Activated T-helper 17 cell treated with anti-CD3 and anti-CD28 coated beads, Interleukin-2, amount 50 U/mL, for 72 hours (primary cell): ENCODE measurements at regions not wholly inside any gene's neighbourhood (a gene's known extent, or its start where the extent isn't known, plus 50 kb on each side); places are given as distances from the start of the nearest gene placed in this dataset.

Experiments used
- ATAC-seq: fragments of 150-1000 bp; cut with Tn5 transposase; replicated peaks from 2 replicates; pipeline ENCODE4 v1.10.0; 2021; ENCODE audit warnings: mild to moderate bottlenecking, moderate library complexity
- H3K27ac Mint-ChIP-seq: one replicate; pipeline ENCODE4 v1.8.0; 2022; ENCODE audit warnings: mixed read lengths
- H3K27me3 Mint-ChIP-seq: one replicate; pipeline ENCODE4 v1.8.0; 2022; ENCODE audit warnings: mixed read lengths
- H3K36me3 Mint-ChIP-seq: one replicate; pipeline ENCODE4 v1.8.0; 2022; ENCODE audit warnings: low read depth, mild to moderate bottlenecking, mixed read lengths
- H3K4me1 Mint-ChIP-seq: one replicate; pipeline ENCODE4 v1.8.0; 2022; ENCODE audit warnings: mixed read lengths
- H3K4me3 Mint-ChIP-seq: one replicate; pipeline ENCODE4 v1.8.0; 2022; ENCODE audit warnings: mild to moderate bottlenecking, mixed read lengths
- H3K9me3 Mint-ChIP-seq: one replicate; pipeline ENCODE4 v1.8.0; 2022; ENCODE audit warnings: mixed read lengths

GRCh38 chr6:95243053-95243452, 334.3 kb upstream of the MANEA start:
- Mint-ChIP-seq H3K4me1 (no peaks in the 10 kb centered on the region), H3K9me3 (no peaks in the 10 kb centered on the region), H3K27me3 (peaks cover 3% of the 10 kb centered on the region), H3K27ac (no peak overlapping the region), H3K4me3 (no peak overlapping the region), H3K36me3 (no peaks in the 10 kb centered on the region)
- ATAC-seq: no peak

GRCh38 chr6:95244751-95245150, 332.6 kb upstream of the MANEA start:
- H3K9me3 Mint-ChIP-seq: no peaks in the 10 kb centered on the region
- H3K36me3 Mint-ChIP-seq: no peaks in the 10 kb centered on the region
- H3K27me3 Mint-ChIP-seq: no peaks in the 10 kb centered on the region
- no peak overlapping the region for H3K27ac Mint-ChIP-seq
- ATAC-seq: no peak
- H3K4me1 Mint-ChIP-seq: no peaks in the 10 kb centered on the region
- no peak overlapping the region for H3K4me3 Mint-ChIP-seq

- ATAC-seq: no peak
- H3K36me3 Mint-ChIP-seq: no peaks in the 10 kb centered on the region
- no peak overlapping the region for H3K27ac Mint-ChIP-seq
- no peaks in the 10 kb centered on the region for H3K4me1 Mint-ChIP-seq
- no peak overlapping the region for H3K4me3 Mint-ChIP-seq
- no peaks in the 10 kb centered on the region for H3K9me3 Mint-ChIP-seq
- no peaks in the 10 kb centered on the region for H3K27me3 Mint-ChIP-seq
Measured at GRCh38 chr6:95248499-95248898, 328.8 kb upstream of the MANEA start.

GRCh38 chr6:95249175-95249574, 328.2 kb upstream of the MANEA start:
- no peak overlapping the region for H3K4me3 Mint-ChIP-seq
- no peak overlapping the region for H3K27ac Mint-ChIP-seq
- no peaks in the 10 kb centered on the region for H3K27me3 Mint-ChIP-seq
- no peaks in the 10 kb centered on the region for H3K4me1 Mint-ChIP-seq
- no peak for ATAC-seq
- no peaks in the 10 kb centered on the region for H3K36me3 Mint-ChIP-seq
- H3K9me3 Mint-ChIP-seq: no peaks in the 10 kb centered on the region

GRCh38 chr6:95249661-95250060, 327.7 kb upstream of the MANEA start:
- Mint-ChIP-seq H3K27ac (no peak overlapping the region), H3K4me1 (no peaks in the 10 kb centered on the region), H3K36me3 (no peaks in the 10 kb centered on the region), H3K9me3 (no peaks in the 10 kb centered on the region), H3K4me3 (no peak overlapping the region), H3K27me3 (no peaks in the 10 kb centered on the region)
- ATAC-seq: no peak

GRCh38 chr6:95263840-95264239, 313.5 kb upstream of the MANEA start:
- Mint-ChIP-seq H3K36me3 (no peaks in the 10 kb centered on the region), H3K4me1 (no peaks in the 10 kb centered on the region), H3K27ac (no peak overlapping the region), H3K9me3 (no peaks in the 10 kb centered on the region), H3K27me3 (no peaks in the 10 kb centered on the region), H3K4me3 (no peak overlapping the region)
- ATAC-seq: no peak

GRCh38 chr6:95266537-95267258, 310.6 kb upstream of the MANEA start:
- no peaks in the 10 kb centered on the region for H3K9me3 Mint-ChIP-seq
- no peak for ATAC-seq
- no peak overlapping the region for H3K27ac Mint-ChIP-seq
- H3K36me3 Mint-ChIP-seq: no peaks in the 10 kb centered on the region
- H3K4me3 Mint-ChIP-seq: no peak overlapping the region
- H3K27me3 Mint-ChIP-seq: no peaks in the 10 kb centered on the region
- no peaks in the 10 kb centered on the region for H3K4me1 Mint-ChIP-seq

- H3K9me3 Mint-ChIP-seq: no peaks in the 10 kb centered on the region
- ATAC-seq: no peak
- no peak overlapping the region for H3K27ac Mint-ChIP-seq
- no peaks in the 10 kb centered on the region for H3K36me3 Mint-ChIP-seq
- no peaks in the 10 kb centered on the region for H3K4me1 Mint-ChIP-seq
- H3K27me3 Mint-ChIP-seq: no peaks in the 10 kb centered on the region
- no peak overlapping the region for H3K4me3 Mint-ChIP-seq
Measured at GRCh38 chr6:95274686-95275235, 302.6 kb upstream of the MANEA start.

- Mint-ChIP-seq H3K4me1 (no peaks in the 10 kb centered on the region), H3K9me3 (no peaks in the 10 kb centered on the region), H3K36me3 (no peaks in the 10 kb centered on the region), H3K27me3 (peaks cover 7% of the 10 kb centered on the region), H3K27ac (no peak overlapping the region), H3K4me3 (no peak overlapping the region)
- no peak for ATAC-seq
Measured at GRCh38 chr6:95279616-95280015, 297.7 kb upstream of the MANEA start.

- Mint-ChIP-seq H3K4me3 (no peak overlapping the region), H3K27me3 (peaks cover 9% of the 10 kb centered on the region), H3K27ac (no peak overlapping the region), H3K36me3 (no peaks in the 10 kb centered on the region), H3K9me3 (no peaks in the 10 kb centered on the region), H3K4me1 (no peaks in the 10 kb centered on the region)
- ATAC-seq: no peak
Measured at GRCh38 chr6:95280686-95281273, 296.6 kb upstream of the MANEA start.

- H3K36me3 Mint-ChIP-seq: no peaks in the 10 kb centered on the region
- H3K4me1 Mint-ChIP-seq: no peaks in the 10 kb centered on the region
- ATAC-seq: no peak
- H3K27ac Mint-ChIP-seq: no peak overlapping the region
- no peak overlapping the region for H3K4me3 Mint-ChIP-seq
- no peaks in the 10 kb centered on the region for H3K9me3 Mint-ChIP-seq
- peaks cover 11% of the 10 kb centered on the region for H3K27me3 Mint-ChIP-seq
Measured at GRCh38 chr6:95285881-95286280, 291.5 kb upstream of the MANEA start.

GRCh38 chr6:95286874-95287273, 290.5 kb upstream of the MANEA start:
- no peak overlapping the region for H3K27ac Mint-ChIP-seq
- ATAC-seq: no peak
- H3K36me3 Mint-ChIP-seq: no peaks in the 10 kb centered on the region
- H3K9me3 Mint-ChIP-seq: no peaks in the 10 kb centered on the region
- no peak overlapping the region for H3K4me3 Mint-ChIP-seq
- no peaks in the 10 kb centered on the region for H3K4me1 Mint-ChIP-seq
- H3K27me3 Mint-ChIP-seq: peaks cover 7% of the 10 kb centered on the region

- Mint-ChIP-seq H3K27me3 (peaks cover 4% of the 10 kb centered on the region), H3K9me3 (no peaks in the 10 kb centered on the region), H3K27ac (no peak overlapping the region), H3K4me1 (no peaks in the 10 kb centered on the region), H3K36me3 (no peaks in the 10 kb centered on the region), H3K4me3 (no peak overlapping the region)
- no peak for ATAC-seq
Measured at GRCh38 chr6:95288251-95288650, 289.1 kb upstream of the MANEA start.

- Mint-ChIP-seq H3K36me3 (no peaks in the 10 kb centered on the region), H3K4me1 (no peaks in the 10 kb centered on the region), H3K27ac (no peak overlapping the region), H3K4me3 (no peak overlapping the region), H3K27me3 (no peaks in the 10 kb centered on the region), H3K9me3 (no peaks in the 10 kb centered on the region)
- no peak for ATAC-seq
Measured at GRCh38 chr6:95292011-95292410, 285.3 kb upstream of the MANEA start.

- Mint-ChIP-seq H3K36me3 (no peaks in the 10 kb centered on the region), H3K27ac (no peak overlapping the region)
Measured at GRCh38 chr6:95293257-95293656, 284.1 kb upstream of the MANEA start.

More at GRCh38 chr6:95293257-95293656, 284.1 kb upstream of the MANEA start:
- Mint-ChIP-seq H3K4me3 (no peak overlapping the region), H3K4me1 (no peaks in the 10 kb centered on the region), H3K27me3 (peaks cover 2% of the 10 kb centered on the region), H3K9me3 (no peaks in the 10 kb centered on the region)
- ATAC-seq: no peak
